Loucy (cell line): ENCODE measurements at regions not wholly inside any gene's neighbourhood (a gene's known extent, or its start where the extent isn't known, plus 50 kb on each side); places are given as distances from the start of the nearest gene placed in this dataset.

Experiments
- CTCF ChIP-seq: fragments of 200-600 bp; sonication (generic); conservative IDR thresholded peaks from 2 replicates; pipeline ENCODE4 v1.5.1; 2014; ENCODE audit warnings: mild to moderate bottlenecking, antibody characterized with exemption, low read length
- EZH2phosphoT487 ChIP-seq: fragments of 200-600 bp; IDR thresholded peaks from 2 replicates; pipeline ENCODE4 v1.6.1; 2018; ENCODE audit warnings: antibody characterized with exemption, mild to moderate bottlenecking, moderate library complexity, borderline replicate concordance

- TF ChIP-seq CTCF (no peak), EZH2phosphoT487 (no peak)
These were observed 115.9 kb upstream of the F13A1 start for GRCh38 chr6:6436366-6436765.
